ENCODE measurements at regions not wholly inside any gene's neighbourhood (a gene's known extent, or its start where the extent isn't known, plus 50 kb on each side); places are given as distances from the start of the nearest gene placed in this dataset.
"Not testable (repeated sequence)": the region's sequence is repeated elsewhere in the genome, so short reads cannot be mapped to it uniquely, and the experiment has no call there.

DNA sequence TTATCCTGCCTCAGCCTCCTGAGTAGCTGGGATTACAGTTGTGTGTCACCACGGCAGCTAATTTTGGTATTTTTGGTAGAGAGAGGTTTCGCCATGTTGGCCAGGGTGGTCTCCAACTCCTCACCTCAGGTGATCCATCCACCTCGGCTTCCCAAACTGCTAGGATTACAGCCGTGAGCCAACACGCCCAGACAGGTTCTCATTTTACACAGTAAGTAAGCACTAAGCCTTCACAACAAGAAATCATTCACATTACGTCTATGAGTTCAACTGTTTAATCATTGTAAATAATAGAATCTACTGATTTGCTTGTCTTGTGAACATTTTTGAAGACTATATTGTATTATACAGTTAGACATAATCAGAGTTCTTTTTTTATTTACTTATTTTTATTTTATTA lies 131.5 kb upstream of the LRATD1 start:
- Histone ChIP-seq H3K9ac (ENCODE audit: low read length) (no peak overlapping the region), H3K79me2 (ENCODE audit: control insufficient read depth, insufficient read depth, low read length) (no peaks in the 10 kb centered on the region), H3K4me2 (replicated peaks; ENCODE audit: low read depth, low read length, poor library complexity, severe bottlenecking) (no peak overlapping the region), H3K36me3 (replicated peaks in 1 of 2; ENCODE audit: control extremely low read depth in 1 of 2, control insufficient read depth in 1 of 2, extremely low read depth in 1 of 2, insufficient read depth in 2 of 2, low read length in 1 of 2) (no peaks in the 10 kb centered on the region), H3K27me3 (replicated peaks in 1 of 4; ENCODE audit: control extremely low read depth in 1 of 4, control insufficient read depth in 3 of 4, insufficient read depth in 4 of 4, low read length in 3 of 4) (no peaks in the 10 kb centered on the region), H4K20me1 (ENCODE audit: control insufficient read depth, insufficient read depth, low read length, poor library complexity, severe bottlenecking) (no peaks in the 10 kb centered on the region), H3K9me3 (ENCODE audit: control extremely low read depth in 1 of 3, control insufficient read depth in 2 of 3, insufficient read depth in 1 of 3, low read length in 2 of 3) (peaks cover 0 to 3% (median 0%) of the 10 kb centered on the region in 3 donors), H3K27ac (ENCODE audit: low read length in 2 of 2) (no peak overlapping the region), H2AFZ (ENCODE audit: insufficient read depth, low read depth, low read length, poor library complexity, severe bottlenecking) (no peak overlapping the region), H3K4me1 (ENCODE audit: control insufficient read depth in 2 of 2, insufficient read depth in 2 of 2, low read length in 2 of 2) (no peaks in the 10 kb centered on the region), H3K4me3 (ENCODE audit: control extremely low read depth in 1 of 5, extremely low read depth in 1 of 5, insufficient read depth in 1 of 5, low read depth in 2 of 5, low read length in 4 of 5) (no peak overlapping the region)
- no peak for TF ChIP-seq EZH2 (IDR thresholded peaks at IDR 0.05; ENCODE audit: borderline replicate concordance, insufficient read depth, low read depth, low read length, poor library complexity, severe bottlenecking)
- TF ChIP-seq, protein P1, sequence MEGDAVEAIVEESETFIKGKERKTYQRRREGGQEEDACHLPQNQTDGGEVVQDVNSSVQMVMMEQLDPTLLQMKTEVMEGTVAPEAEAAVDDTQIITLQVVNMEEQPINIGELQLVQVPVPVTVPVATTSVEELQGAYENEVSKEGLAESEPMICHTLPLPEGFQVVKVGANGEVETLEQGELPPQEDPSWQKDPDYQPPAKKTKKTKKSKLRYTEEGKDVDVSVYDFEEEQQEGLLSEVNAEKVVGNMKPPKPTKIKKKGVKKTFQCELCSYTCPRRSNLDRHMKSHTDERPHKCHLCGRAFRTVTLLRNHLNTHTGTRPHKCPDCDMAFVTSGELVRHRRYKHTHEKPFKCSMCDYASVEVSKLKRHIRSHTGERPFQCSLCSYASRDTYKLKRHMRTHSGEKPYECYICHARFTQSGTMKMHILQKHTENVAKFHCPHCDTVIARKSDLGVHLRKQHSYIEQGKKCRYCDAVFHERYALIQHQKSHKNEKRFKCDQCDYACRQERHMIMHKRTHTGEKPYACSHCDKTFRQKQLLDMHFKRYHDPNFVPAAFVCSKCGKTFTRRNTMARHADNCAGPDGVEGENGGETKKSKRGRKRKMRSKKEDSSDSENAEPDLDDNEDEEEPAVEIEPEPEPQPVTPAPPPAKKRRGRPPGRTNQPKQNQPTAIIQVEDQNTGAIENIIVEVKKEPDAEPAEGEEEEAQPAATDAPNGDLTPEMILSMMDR (IDR thresholded peaks at IDR 0.05): no peak
- Mint-ChIP-seq H3K27ac (no peak overlapping the region), H3K9me3 (ENCODE audit: insufficient read depth) (peaks cover 2% of the 10 kb centered on the region), H3K4me3 (no peak overlapping the region), H3K4me1 (no peaks in the 10 kb centered on the region), H3K27me3 (no peaks in the 10 kb centered on the region)
- ChIA-PET POLR2A (no interaction called here), CTCF (no interaction called here)
- no CpG with 5 or more reads among the region's 6 CpGs for WGBS (ENCODE audit: insufficient coverage)
- no peak for DNase-seq
- ATAC-seq (ENCODE audit: low read depth): no peak
- intact Hi-C loops (cut with micrococcal nuclease): no loop called here

DNA sequence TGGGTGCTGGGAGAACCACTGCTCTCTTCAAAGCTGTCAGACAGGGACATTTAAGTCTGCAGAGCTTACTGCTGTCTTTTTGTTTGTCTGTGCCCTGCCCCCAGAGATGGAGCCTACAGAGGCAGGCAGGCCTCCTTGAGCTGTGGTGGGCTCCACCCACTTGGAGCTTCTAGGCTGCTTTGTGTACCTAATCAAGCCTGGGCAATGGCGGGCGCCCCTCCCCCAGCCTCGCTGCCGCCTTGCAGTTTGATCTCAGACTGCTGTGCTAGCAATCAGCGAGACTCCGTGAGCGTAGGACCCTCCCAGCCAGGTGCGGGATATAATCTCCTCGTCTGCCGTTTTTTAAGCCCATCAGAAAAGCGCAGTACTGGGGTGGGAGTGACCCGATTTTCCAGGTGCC lies 125.6 kb upstream of the LRATD1 start:
- H3K27me3 ChIP-seq (replicated peaks in 1 of 4; ENCODE audit: control extremely low read depth in 1 of 4, control insufficient read depth in 3 of 4, insufficient read depth in 4 of 4, low read length in 3 of 4); H3K4me1 Mint-ChIP-seq; H3K9me3 Mint-ChIP-seq (ENCODE audit: insufficient read depth); H3K9ac ChIP-seq (ENCODE audit: low read length); ATAC-seq (ENCODE audit: low read depth); DNase-seq; intact Hi-C loops (cut with micrococcal nuclease); H3K79me2 ChIP-seq (ENCODE audit: control insufficient read depth, insufficient read depth, low read length); H3K9me3 ChIP-seq (ENCODE audit: control extremely low read depth in 1 of 3, control insufficient read depth in 2 of 3, insufficient read depth in 1 of 3, low read length in 2 of 3); POLR2A ChIA-PET; H2AFZ ChIP-seq (ENCODE audit: insufficient read depth, low read depth, low read length, poor library complexity, severe bottlenecking); H3K27ac Mint-ChIP-seq; H4K20me1 ChIP-seq (ENCODE audit: control insufficient read depth, insufficient read depth, low read length, poor library complexity, severe bottlenecking); H3K36me3 ChIP-seq (replicated peaks in 1 of 2; ENCODE audit: control extremely low read depth in 1 of 2, control insufficient read depth in 1 of 2, extremely low read depth in 1 of 2, insufficient read depth in 2 of 2, low read length in 1 of 2); H3K27ac ChIP-seq (ENCODE audit: low read length in 2 of 2); H3K4me3 Mint-ChIP-seq; CTCF ChIA-PET; H3K27me3 Mint-ChIP-seq; H3K4me3 ChIP-seq (ENCODE audit: control extremely low read depth in 1 of 5, extremely low read depth in 1 of 5, insufficient read depth in 1 of 5, low read depth in 2 of 5, low read length in 4 of 5); H3K4me1 ChIP-seq (ENCODE audit: control insufficient read depth in 2 of 2, insufficient read depth in 2 of 2, low read length in 2 of 2); H3K4me2 ChIP-seq (replicated peaks; ENCODE audit: low read depth, low read length, poor library complexity, severe bottlenecking): not testable (repeated sequence)
- WGBS (ENCODE audit: insufficient coverage): 97% methylated on average over 11 of the region's 12 CpGs

Measured in B cell (primary cell).